Lower lobe of right lung (tissue), 2 donors: ENCODE measurements at regions not wholly inside any gene's neighbourhood (a gene's known extent, or its start where the extent isn't known, plus 50 kb on each side); places are given as distances from the start of the nearest gene placed in this dataset.

ENCODE experiments used
- ATAC-seq, 2 donors: fragments of 200-7000 bp; cut with Tn5 transposase; one replicate each; pipeline ENCODE4 v1.9.1; 2020 to 2022; ENCODE audit warnings: mild to moderate bottlenecking in 2 of 2, moderate library complexity in 2 of 2
- DNase-seq: peaks from one replicate; pipeline ENCODE4 v3.0.0-alpha.2; 2020
- H3K27ac ChIP-seq: fragments of 200-600 bp; one replicate; pipeline ENCODE4 v1.8.0; 2022
- H3K27me3 ChIP-seq: fragments of 200-600 bp; one replicate; pipeline ENCODE4 v1.8.0; 2022; ENCODE audit warnings: low read depth
- H3K36me3 ChIP-seq: fragments of 200-600 bp; one replicate; pipeline ENCODE4 v1.8.0; 2022; ENCODE audit warnings: mild to moderate bottlenecking
- H3K4me1 ChIP-seq: fragments of 200-600 bp; one replicate; pipeline ENCODE4 v1.8.0; 2022
- H3K4me3 ChIP-seq: fragments of 200-600 bp; one replicate; pipeline ENCODE4 v1.8.0; 2022; ENCODE audit warnings: mild to moderate bottlenecking
- H3K9me3 ChIP-seq: fragments of 200-600 bp; one replicate; pipeline ENCODE4 v1.8.0; 2022
- CTCF ChIP-seq: fragments of 200-600 bp; IDR thresholded peaks from one replicate; pipeline ENCODE4 v1.8.0; 2022; ENCODE audit warnings: antibody characterized with exemption, mild to moderate bottlenecking
- intact Hi-C: fragments of 100-400 bp; cut with DNase I; formaldehyde crosslinking; loops from one replicate; pipeline ENCODE4 v1.11.0; 2022
- donor health status: DM: no; HTN: yes; CAD: no; lungs with severe emphysema.

- no peaks in the 10 kb centered on the region for H3K27me3 ChIP-seq
- DNase-seq (no peak), ATAC-seq (no peak)
- H3K9me3 ChIP-seq = no peaks in the 10 kb centered on the region
- H3K4me1 ChIP-seq = no peaks in the 10 kb centered on the region
- H3K4me3 ChIP-seq = no peak overlapping the region
- intact Hi-C loops = no loop called here
- no peak overlapping the region for H3K27ac ChIP-seq
- TF ChIP-seq CTCF = no peak
- H3K36me3 ChIP-seq = no peaks in the 10 kb centered on the region
Measured at GRCh38 chr21:41012425-41012824, 155.5 kb upstream of the BACE2 start.

GRCh38 chr21:41016472-41016871 lies 151.5 kb upstream of the BACE2 start:
- no peak for TF ChIP-seq CTCF
- H3K9me3 ChIP-seq = no peaks in the 10 kb centered on the region
- no peak for DNase-seq
- H3K4me3 ChIP-seq = no peak overlapping the region
- intact Hi-C loops = no loop called here
- no peaks in the 10 kb centered on the region for H3K36me3 ChIP-seq
- no peaks in the 10 kb centered on the region for H3K27me3 ChIP-seq
- H3K4me1 ChIP-seq = no peaks in the 10 kb centered on the region
- H3K27ac ChIP-seq = no peak overlapping the region
- ATAC-seq = no peak

GRCh38 chr21:41018431-41018830 lies 149.5 kb upstream of the BACE2 start:
- ATAC-seq = no peak
- no peaks in the 10 kb centered on the region for H3K9me3 ChIP-seq
- intact Hi-C loops = no loop called here

GRCh38 chr21:41023936-41024335 lies 144.0 kb upstream of the BACE2 start:
- TF ChIP-seq CTCF = no peak
- Histone ChIP-seq H3K9me3 (no peaks in the 10 kb centered on the region), H3K36me3 (no peaks in the 10 kb centered on the region), H3K27ac (no peak overlapping the region), H3K4me3 (no peak overlapping the region), H3K4me1 (no peaks in the 10 kb centered on the region), H3K27me3 (no peaks in the 10 kb centered on the region)
- DNase-seq (no peak), ATAC-seq (no peak)
- intact Hi-C loops = no loop called here

More at GRCh38 chr21:41018431-41018830, 149.5 kb upstream of the BACE2 start:
- no peak for DNase-seq
- H3K27ac ChIP-seq = no peak overlapping the region
- TF ChIP-seq CTCF = no peak
- H3K4me3 ChIP-seq = no peak overlapping the region
- H3K4me1 ChIP-seq = no peaks in the 10 kb centered on the region
- H3K27me3 ChIP-seq = no peaks in the 10 kb centered on the region
- H3K36me3 ChIP-seq = no peaks in the 10 kb centered on the region

GRCh38 chr21:41024341-41024740 lies 143.6 kb upstream of the BACE2 start:
- no peak overlapping the region for H3K27ac ChIP-seq
- no peaks in the 10 kb centered on the region for H3K36me3 ChIP-seq
- DNase-seq = no peak
- no peaks in the 10 kb centered on the region for H3K9me3 ChIP-seq
- H3K4me3 ChIP-seq = no peak overlapping the region
- no peaks in the 10 kb centered on the region for H3K27me3 ChIP-seq
- no peak for TF ChIP-seq CTCF
- no peak for ATAC-seq
- intact Hi-C loops = no loop called here
- no peaks in the 10 kb centered on the region for H3K4me1 ChIP-seq

GRCh38 chr21:41024746-41025254 lies 143.2 kb upstream of the BACE2 start:
- H3K4me3 ChIP-seq = no peak overlapping the region
- H3K27ac ChIP-seq = no peak overlapping the region
- ATAC-seq (no peak), DNase-seq (no peak)
- H3K4me1 ChIP-seq = no peaks in the 10 kb centered on the region
- H3K27me3 ChIP-seq = no peaks in the 10 kb centered on the region
- no peaks in the 10 kb centered on the region for H3K9me3 ChIP-seq
- no peak for TF ChIP-seq CTCF
- intact Hi-C loops = no loop called here
- H3K36me3 ChIP-seq = no peaks in the 10 kb centered on the region
